DND-41 (cell line): ENCODE measurements at regions not wholly inside any gene's neighbourhood (a gene's known extent, or its start where the extent isn't known, plus 50 kb on each side); places are given as distances from the start of the nearest gene placed in this dataset.

Experiments used
- CTCF ChIP-seq: IDR thresholded peaks from 2 replicates; pipeline ENCODE4 v1.5.1; 2012; ENCODE audit warnings: borderline replicate concordance, low read length, moderate library complexity, mild to moderate bottlenecking; ENCODE audit not compliant: poor library complexity, severe bottlenecking; ENCODE audit errors: extremely low read depth
- EZH2 ChIP-seq: IDR thresholded peaks from 3 replicates; pipeline ENCODE4 v1.6.1; 2012; ENCODE audit warnings: borderline replicate concordance, low read depth, mild to moderate bottlenecking, moderate library complexity, low read length, inconsistent platforms; ENCODE audit not compliant: severe bottlenecking

- TF ChIP-seq CTCF (no peak), EZH2 (no peak)
Measured at GRCh38 chr4:171612907-171613306, 200.3 kb upstream of the GALNTL6 start.
